K562 (cell line): ENCODE measurements at regions not wholly inside any gene's neighbourhood (a gene's known extent, or its start where the extent isn't known, plus 50 kb on each side); places are given as distances from the start of the nearest gene placed in this dataset.
A peak's percentile ranks its signal among the peaks of the same experiment; 100 is the strongest.

Source experiments
- ATAC-seq: fragments of 200-7000 bp; cut with Tn5 transposase; 3 replicates; pipeline ENCODE4 v1.9.1; 2020; ENCODE audit warnings: moderate library complexity
- BruUV-seq: library from RNA; stranded (reverse); fragments of 400-500 nt; replicated peaks from 2 replicates; lab custom pipeline; 2021; lab: Mats Ljungman, UMichigan
- CTCF ChIA-PET: fragments of 300-600 bp; formaldehyde crosslinking; extraction: SDS; loops from one replicate; lab custom pipeline; 2021; ENCODE audit warnings: low intra/inter-chr PET ratio; lab: Yijun Ruan, JAX
- POLR2A ChIA-PET: fragments of 300-600, 350-650 bp; sonication (Branson Sonifier 250); formaldehyde crosslinking; extraction: SDS; loops from one replicate; lab custom pipeline; 2021; ENCODE audit warnings: antibody characterized with exemption, inconsistent platforms; lab: Yijun Ruan, JAX
- DNase-seq, 4 experiments: peaks; one replicate each; pipeline versions ENCODE4 v3.0.0 to v3.0.0-alpha.2; 2011 to 2018; ENCODE audit warnings: low spot score in 3 of 4, mixed read lengths in 3 of 4; ENCODE audit errors: extremely low read depth in 1 of 4
- FAIRE-seq: peaks from 2 replicates; lab custom pipeline; 2011; peaks lifted over from hg19 to GRCh38; lab: Jason Lieb, UNC
- H2AFZ ChIP-seq: 2 replicates; pipeline ENCODE4 v1.6.0; 2011; ENCODE audit warnings: low read depth, low read length, control low read depth, inconsistent platforms
- H3K27ac ChIP-seq: fragments of 200-600 bp; 3 replicates; pipeline ENCODE4 v1.8.0; 2011; ENCODE audit warnings: low read depth, mild to moderate bottlenecking, control low read depth, inconsistent platforms, low read length, moderate library complexity, mixed read lengths; ENCODE audit errors: extremely low read depth
- H3K27me3 ChIP-seq, 2 experiments: fragments of 300-600 bp in 1 of 2; 2 replicates in 1 of 2; 3 replicates in 1 of 2; pipeline versions ENCODE4 v1.6.0 to v1.8.0; 2011; ENCODE audit warnings: inconsistent platforms in 2 of 2, low read length in 2 of 2, mild to moderate bottlenecking in 1 of 2, mixed read lengths in 1 of 2, moderate library complexity in 1 of 2; ENCODE audit not compliant: control insufficient read depth in 2 of 2, insufficient read depth in 2 of 2
- H3K36me3 ChIP-seq: fragments of 300-600 bp; 3 replicates; pipeline ENCODE4 v1.8.0; 2011; ENCODE audit warnings: mild to moderate bottlenecking, low read length, inconsistent platforms; ENCODE audit not compliant: control insufficient read depth, insufficient read depth
- H3K4me1 ChIP-seq, 2 experiments: fragments of 200-600 bp in 1 of 2; replicated peaks in 1 of 2; 2 replicates in 1 of 2; 3 replicates in 1 of 2; pipeline versions ENCODE4 v1.5.1 to v1.8.0; 2011; ENCODE audit warnings: inconsistent platforms in 2 of 2, low read length in 2 of 2, mild to moderate bottlenecking in 1 of 2, mixed read lengths in 1 of 2, moderate library complexity in 1 of 2; ENCODE audit not compliant: control insufficient read depth in 2 of 2, insufficient read depth in 2 of 2
- H3K4me2 ChIP-seq: 2 replicates; pipeline ENCODE4 v1.6.1; 2011; ENCODE audit warnings: low read length, control low read depth, inconsistent platforms, mixed read lengths; ENCODE audit not compliant: insufficient read depth
- H3K4me3 ChIP-seq: fragments of 200-600 bp; sonication (generic), shearing (Covaris generic); 2 replicates; pipeline ENCODE4 v1.5.1; 2016; ENCODE audit warnings: control low read depth, inconsistent platforms
- H3K79me2 ChIP-seq: fragments of 200-600 bp; 3 replicates; pipeline ENCODE4 v1.8.0; 2011; ENCODE audit warnings: low read length, inconsistent platforms; ENCODE audit not compliant: control insufficient read depth, insufficient read depth
- H3K9ac ChIP-seq, 2 experiments: 2 replicates each; pipeline versions ENCODE4 v1.6.0 to v1.6.1; 2011; ENCODE audit warnings: low read depth in 2 of 2, low read length in 2 of 2, control low read depth in 1 of 2, inconsistent platforms in 1 of 2, mild to moderate bottlenecking in 1 of 2, mixed read lengths in 1 of 2; ENCODE audit not compliant: insufficient read depth in 1 of 2
- H3K9me1 ChIP-seq: one replicate; pipeline ENCODE4 v1.6.0; 2011; ENCODE audit warnings: inconsistent platforms, mild to moderate bottlenecking, low read length, moderate library complexity; ENCODE audit not compliant: control insufficient read depth, insufficient read depth
- H3K9me3 ChIP-seq: replicated peaks from 2 replicates; pipeline ENCODE4 v1.5.1; 2011; ENCODE audit warnings: low read depth, low read length, inconsistent platforms; ENCODE audit not compliant: control insufficient read depth, insufficient read depth
- H4K20me1 ChIP-seq: replicated peaks from 2 replicates; pipeline ENCODE4 v1.6.1; 2011; ENCODE audit warnings: low read length, inconsistent platforms, mixed read lengths; ENCODE audit not compliant: control insufficient read depth, insufficient read depth
- ELF4 ChIP-seq: fragments of 450-650 bp; formaldehyde crosslinking; IDR thresholded peaks from 2 replicates; pipeline ENCODE4 v1.4.0; 2022; ENCODE audit warnings: missing genetic modification characterization
- MCM7 ChIP-seq, 2 experiments: fragments of 450-650 bp; IDR thresholded peaks; 2 replicates each; pipeline ENCODE4 v1.6.1; 2016 to 2018
- OTX1 ChIP-seq: fragments of 450-650 bp; formaldehyde crosslinking; IDR thresholded peaks from 2 replicates; pipeline ENCODE4 v1.4.0; 2022; ENCODE audit warnings: mild to moderate bottlenecking
- TSC22D4 ChIP-seq: fragments of 450-650 bp; IDR thresholded peaks from 2 replicates; pipeline ENCODE4 v1.6.1; 2016; ENCODE audit warnings: missing genetic modification characterization, missing biosample characterization, control low read depth
- U2AF2 ChIP-seq: fragments of 200-400 bp; formaldehyde crosslinking; optimal IDR thresholded peaks from 2 replicates; pipeline ENCODE3; 2017; ENCODE audit warnings: low read depth, mild to moderate bottlenecking, low read length
- ZBTB26 ChIP-seq: fragments of 450-650 bp; formaldehyde crosslinking; IDR thresholded peaks from 2 replicates; pipeline ENCODE4 v1.4.0; 2022; ENCODE audit warnings: missing genetic modification characterization
- ZNF239 ChIP-seq: fragments of 250-450 bp; sonication (Bioruptor Pico); IDR thresholded peaks from 2 replicates; pipeline ENCODE4 v1.4.0; 2020; ENCODE audit warnings: mild to moderate bottlenecking
- ZNF780A ChIP-seq: fragments of 250-450 bp; sonication (Bioruptor Pico); IDR thresholded peaks from 2 replicates; pipeline ENCODE4 v1.5.0; 2021; ENCODE audit warnings: mild to moderate bottlenecking
- WGBS: fragments of 100-300 bp; shearing (Covaris generic); methylation state at CpG from one replicate; pipeline ENCODE4 v1.1.6; 2016; ENCODE audit warnings: low coverage, mixed read lengths; ENCODE audit not compliant: insufficient coverage; ENCODE audit errors: missing lambda C conversion rate; 5-methylcytosine and 5-hydroxymethylcytosine counted together
- in situ Hi-C: fragments of 300-500 bp; cut with MboI; formaldehyde crosslinking; loops from 4 replicates; pipeline ENCODE4 v1.15.0; 2018; ENCODE audit warnings: inconsistent platforms, mixed read lengths
- intact Hi-C: fragments of 100-400 bp; cut with micrococcal nuclease; formaldehyde crosslinking; loops from 2 replicates; pipeline ENCODE4 v1.14.2; 2022
- TF ChIP-seq, protein P1 (sequence below): sonication (generic); formaldehyde crosslinking; IDR thresholded peaks from 2 replicates; pipeline ENCODE4 v1.8.0; 2023; ENCODE audit warnings: mild to moderate bottlenecking, missing genetic modification reagents
- TF ChIP-seq, protein P2 (sequence below): sonication (generic); formaldehyde crosslinking; IDR thresholded peaks from 2 replicates; pipeline ENCODE4 v1.8.0; 2023; ENCODE audit warnings: mild to moderate bottlenecking, missing genetic modification reagents

- FAIRE-seq, result no peak
- no TSS peak for BruUV-seq
- POLR2A ChIA-PET, result no interaction called here
Observed at GRCh38 chr7:156347132-156347531, 293.4 kb upstream of the RNF32 start.

DNA sequence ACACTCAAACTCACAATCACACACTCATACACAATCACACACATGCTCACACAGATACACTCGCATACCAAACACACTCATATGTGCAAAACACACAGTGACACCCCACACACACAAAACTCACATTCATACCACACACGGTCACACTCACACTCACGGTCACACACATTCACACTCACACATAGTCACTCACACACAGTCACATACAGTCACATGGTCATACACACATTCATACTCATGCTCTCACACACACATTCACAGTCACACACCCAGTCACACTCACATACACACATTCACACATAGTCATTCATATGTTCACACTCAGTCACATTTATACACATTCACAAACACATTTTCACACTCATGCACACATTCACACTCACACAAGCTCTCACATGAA lies 296.0 kb upstream of the RNF32 start:
- POLR2A ChIA-PET, result no interaction called here
- no peaks in the 10 kb centered on the region; the same call in 1 of the 2 replicates for H3K9me3 ChIP-seq
- intact Hi-C loops (no loop called here), in situ Hi-C loops (no loop called here)
- no peaks in the 10 kb centered on the region for H3K9me1 ChIP-seq
- no peaks in the 10 kb centered on the region for H3K4me1 ChIP-seq
- H3K27me3 ChIP-seq, result peaks cover 36 to 74% of the 10 kb centered on the region in 2 experiments
- ATAC-seq (no peak), FAIRE-seq (peak; percentile 44), DNase-seq (no peak)
- H3K4me3 ChIP-seq, result no peak overlapping the region
- H3K27ac ChIP-seq, result no peak overlapping the region
- H3K9ac ChIP-seq, result no peak overlapping the region
- CTCF ChIA-PET, result no interaction called here
- no peaks in the 10 kb centered on the region for H3K36me3 ChIP-seq
- H3K4me2 ChIP-seq, result no peak overlapping the region
- WGBS, result 4% methylated on average over 3 of the region's 3 CpGs
- H2AFZ ChIP-seq, result no peak overlapping the region
- no TSS peak for BruUV-seq
- H3K79me2 ChIP-seq, result no peaks in the 10 kb centered on the region
- H4K20me1 ChIP-seq, result no peaks in the 10 kb centered on the region
- TF ChIP-seq ZBTB26 (CRISPR knock-in tag) (peak; percentile 69; the same call in 1 of the 2 replicates), ZNF239 (no peak), TSC22D4 (tag) (peak; percentile 83; the same call in 1 of the 2 replicates), U2AF2 (no peak), ELF4 (peak; percentile 10; the same call in 1 of the 2 replicates), OTX1 (peak; percentile 10; the same call in 1 of the 2 replicates), MCM7 (IDR thresholded peaks at IDR 0.05) (0 out of 4 replicates have a peak, but pooled peaks of 1 of the 2 experiments have one; percentile 26)
- TF ChIP-seq, protein P1, sequence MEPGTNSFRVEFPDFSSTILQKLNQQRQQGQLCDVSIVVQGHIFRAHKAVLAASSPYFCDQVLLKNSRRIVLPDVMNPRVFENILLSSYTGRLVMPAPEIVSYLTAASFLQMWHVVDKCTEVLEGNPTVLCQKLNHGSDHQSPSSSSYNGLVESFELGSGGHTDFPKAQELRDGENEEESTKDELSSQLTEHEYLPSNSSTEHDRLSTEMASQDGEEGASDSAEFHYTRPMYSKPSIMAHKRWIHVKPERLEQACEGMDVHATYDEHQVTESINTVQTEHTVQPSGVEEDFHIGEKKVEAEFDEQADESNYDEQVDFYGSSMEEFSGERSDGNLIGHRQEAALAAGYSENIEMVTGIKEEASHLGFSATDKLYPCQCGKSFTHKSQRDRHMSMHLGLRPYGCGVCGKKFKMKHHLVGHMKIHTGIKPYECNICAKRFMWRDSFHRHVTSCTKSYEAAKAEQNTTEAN (CRISPR knock-in tag), result peak; percentile 85; the same call in 1 of the 2 replicates
- TF ChIP-seq, protein P2, sequence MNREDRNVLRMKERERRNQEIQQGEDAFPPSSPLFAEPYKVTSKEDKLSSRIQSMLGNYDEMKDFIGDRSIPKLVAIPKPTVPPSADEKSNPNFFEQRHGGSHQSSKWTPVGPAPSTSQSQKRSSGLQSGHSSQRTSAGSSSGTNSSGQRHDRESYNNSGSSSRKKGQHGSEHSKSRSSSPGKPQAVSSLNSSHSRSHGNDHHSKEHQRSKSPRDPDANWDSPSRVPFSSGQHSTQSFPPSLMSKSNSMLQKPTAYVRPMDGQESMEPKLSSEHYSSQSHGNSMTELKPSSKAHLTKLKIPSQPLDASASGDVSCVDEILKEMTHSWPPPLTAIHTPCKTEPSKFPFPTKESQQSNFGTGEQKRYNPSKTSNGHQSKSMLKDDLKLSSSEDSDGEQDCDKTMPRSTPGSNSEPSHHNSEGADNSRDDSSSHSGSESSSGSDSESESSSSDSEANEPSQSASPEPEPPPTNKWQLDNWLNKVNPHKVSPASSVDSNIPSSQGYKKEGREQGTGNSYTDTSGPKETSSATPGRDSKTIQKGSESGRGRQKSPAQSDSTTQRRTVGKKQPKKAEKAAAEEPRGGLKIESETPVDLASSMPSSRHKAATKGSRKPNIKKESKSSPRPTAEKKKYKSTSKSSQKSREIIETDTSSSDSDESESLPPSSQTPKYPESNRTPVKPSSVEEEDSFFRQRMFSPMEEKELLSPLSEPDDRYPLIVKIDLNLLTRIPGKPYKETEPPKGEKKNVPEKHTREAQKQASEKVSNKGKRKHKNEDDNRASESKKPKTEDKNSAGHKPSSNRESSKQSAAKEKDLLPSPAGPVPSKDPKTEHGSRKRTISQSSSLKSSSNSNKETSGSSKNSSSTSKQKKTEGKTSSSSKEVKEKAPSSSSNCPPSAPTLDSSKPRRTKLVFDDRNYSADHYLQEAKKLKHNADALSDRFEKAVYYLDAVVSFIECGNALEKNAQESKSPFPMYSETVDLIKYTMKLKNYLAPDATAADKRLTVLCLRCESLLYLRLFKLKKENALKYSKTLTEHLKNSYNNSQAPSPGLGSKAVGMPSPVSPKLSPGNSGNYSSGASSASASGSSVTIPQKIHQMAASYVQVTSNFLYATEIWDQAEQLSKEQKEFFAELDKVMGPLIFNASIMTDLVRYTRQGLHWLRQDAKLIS (CRISPR knock-in tag), result no peak

More at GRCh38 chr7:156347132-156347531, 293.4 kb upstream of the RNF32 start:
- in situ Hi-C loops (no loop called here), intact Hi-C loops (no loop called here)
- no peaks in the 10 kb centered on the region for H4K20me1 ChIP-seq
- no peaks in the 10 kb centered on the region; the same call in 1 of the 2 replicates for H3K9me3 ChIP-seq
- DNase-seq (no peak), ATAC-seq (no peak)
- H3K9me1 ChIP-seq, result no peaks in the 10 kb centered on the region
- no peak overlapping the region for H3K9ac ChIP-seq
- peaks cover 36 to 67% of the 10 kb centered on the region in 2 experiments for H3K27me3 ChIP-seq
- H3K4me3 ChIP-seq, result no peak overlapping the region
- WGBS, result 1% methylated on average over 12 of the region's 12 CpGs
- no peaks in the 10 kb centered on the region for H3K79me2 ChIP-seq
- H2AFZ ChIP-seq, result no peak overlapping the region
- no peaks in the 10 kb centered on the region for H3K36me3 ChIP-seq
- H3K4me2 ChIP-seq, result no peak overlapping the region
- no peak for TF ChIP-seq ZNF780A (CRISPR knock-in tag)
- no peaks in the 10 kb centered on the region for H3K4me1 ChIP-seq
- H3K27ac ChIP-seq, result no peak overlapping the region
- CTCF ChIA-PET, result no interaction called here
